ENCODE measurements at regions not wholly inside any gene's neighbourhood (a gene's known extent, or its start where the extent isn't known, plus 50 kb on each side); places are given as distances from the start of the nearest gene placed in this dataset.
"Not testable (repeated sequence)": the region's sequence is repeated elsewhere in the genome, so short reads cannot be mapped to it uniquely, and the experiment has no call there.

DNA sequence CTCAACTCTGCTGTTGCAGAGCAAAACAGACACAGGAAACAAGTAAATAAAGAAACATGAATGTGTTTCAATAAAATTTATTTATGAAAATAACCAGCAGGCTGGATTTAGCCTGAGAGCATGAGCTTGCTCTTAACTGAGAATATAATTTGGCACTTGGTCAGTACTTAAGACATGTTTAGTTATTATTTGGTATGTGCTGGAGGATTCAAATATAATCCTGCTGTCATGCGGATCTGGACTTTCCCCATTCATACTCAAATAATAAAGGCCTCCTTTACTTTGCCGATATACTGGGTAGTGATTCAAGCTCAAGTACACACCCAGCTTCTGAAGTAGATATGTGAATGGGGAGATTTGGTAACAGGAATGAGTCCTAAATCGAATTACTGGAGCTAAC is 465.5 kb upstream of the HS3ST1 start:
- no peak for FAIRE-seq

DNA sequence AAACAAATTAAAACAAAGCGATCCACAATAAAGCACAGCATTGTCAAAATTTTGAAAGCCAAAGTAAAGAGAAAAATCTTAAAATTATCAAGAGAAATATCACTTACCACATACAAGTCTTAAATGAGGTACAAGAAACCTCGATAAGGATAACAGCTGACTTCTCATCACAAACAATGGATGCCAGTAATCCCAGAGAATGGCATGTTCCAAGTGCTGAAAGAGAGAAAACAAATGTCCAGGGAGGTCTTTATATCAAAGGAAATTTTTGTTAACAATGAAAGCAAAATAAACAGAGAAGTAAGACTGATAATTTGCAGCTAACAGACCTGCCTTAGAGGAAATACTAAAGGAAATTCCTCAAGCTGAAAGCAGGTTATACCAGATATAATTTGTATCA is 460.4 kb upstream of the HS3ST1 start:
- FAIRE-seq = no peak

DNA sequence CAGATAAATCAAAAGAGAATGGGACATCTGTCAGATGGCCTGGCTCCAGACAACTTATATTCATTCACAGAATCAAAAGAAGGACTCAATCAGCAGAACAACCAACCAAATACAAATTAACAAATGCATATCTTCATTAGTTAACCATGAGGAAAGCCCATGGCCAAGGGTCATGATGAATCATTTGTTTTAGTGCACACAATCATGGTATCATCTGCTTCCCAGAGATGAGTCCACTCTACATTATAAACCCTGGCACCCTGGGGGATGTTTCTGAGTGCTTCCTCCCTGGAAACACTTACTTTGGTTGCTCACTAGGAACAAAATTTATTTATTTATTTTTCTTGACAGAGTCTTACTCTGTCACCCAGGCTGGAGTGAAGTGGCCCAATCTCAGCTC is 453.3 kb upstream of the HS3ST1 start:
- no peak for FAIRE-seq

DNA sequence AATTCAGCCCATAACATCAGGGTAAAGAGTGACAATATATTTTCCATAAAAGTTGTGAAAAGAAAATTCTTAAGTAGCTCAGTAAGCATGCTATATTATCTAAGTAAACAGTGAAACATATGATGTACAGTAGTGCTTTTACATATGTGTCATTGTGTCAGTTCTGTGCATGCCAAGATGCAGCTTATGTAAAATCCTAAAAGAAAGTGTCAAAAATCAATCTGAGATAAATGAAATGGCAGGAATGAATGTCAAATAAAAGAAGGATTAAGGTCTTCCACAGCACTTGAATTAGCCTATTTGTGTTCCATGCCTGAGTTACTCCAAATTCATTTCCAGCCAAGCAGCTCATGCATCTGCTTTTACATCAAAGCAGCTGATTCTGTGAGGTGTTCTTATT is 452.7 kb upstream of the HS3ST1 start:
- no peak for FAIRE-seq

DNA sequence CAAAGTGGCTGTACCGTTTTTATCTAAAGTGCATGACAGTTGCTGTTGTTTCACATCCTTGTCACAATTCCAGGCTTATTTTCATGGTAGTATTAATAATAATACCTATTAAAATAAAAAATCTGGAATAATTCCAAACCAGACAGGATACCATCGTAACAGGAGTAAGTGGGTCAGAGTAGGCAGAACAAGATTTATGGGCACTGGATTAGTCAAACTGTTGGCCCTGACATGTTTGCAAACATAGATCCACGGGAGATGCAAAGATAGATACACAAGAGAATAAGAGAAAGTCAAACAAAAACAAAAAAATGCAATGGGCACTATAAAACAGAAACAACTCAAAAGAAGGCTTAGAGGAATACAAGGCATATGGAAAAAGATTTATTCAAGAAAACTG is 449.5 kb upstream of the HS3ST1 start:
- no peak for FAIRE-seq

DNA sequence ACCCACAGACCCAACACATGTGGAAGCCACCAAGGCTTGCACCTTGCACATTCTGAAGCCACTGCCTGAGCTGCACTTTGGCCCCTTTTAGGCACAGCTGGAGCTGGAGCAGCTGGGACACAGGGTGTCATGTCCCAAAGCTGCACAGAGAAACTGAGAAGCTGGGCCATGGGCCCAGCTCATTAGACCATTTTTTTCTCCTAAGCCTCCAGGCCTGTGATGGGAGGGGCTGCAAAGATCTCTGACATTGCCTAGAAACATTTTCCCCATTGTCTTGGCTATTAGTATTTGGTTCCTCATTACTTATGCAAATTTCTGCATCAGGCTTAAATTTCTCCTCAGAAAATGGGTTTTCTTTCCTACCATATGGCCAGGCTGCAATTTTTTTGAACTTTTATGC is 447.4 kb upstream of the HS3ST1 start:
- no peak for FAIRE-seq

DNA sequence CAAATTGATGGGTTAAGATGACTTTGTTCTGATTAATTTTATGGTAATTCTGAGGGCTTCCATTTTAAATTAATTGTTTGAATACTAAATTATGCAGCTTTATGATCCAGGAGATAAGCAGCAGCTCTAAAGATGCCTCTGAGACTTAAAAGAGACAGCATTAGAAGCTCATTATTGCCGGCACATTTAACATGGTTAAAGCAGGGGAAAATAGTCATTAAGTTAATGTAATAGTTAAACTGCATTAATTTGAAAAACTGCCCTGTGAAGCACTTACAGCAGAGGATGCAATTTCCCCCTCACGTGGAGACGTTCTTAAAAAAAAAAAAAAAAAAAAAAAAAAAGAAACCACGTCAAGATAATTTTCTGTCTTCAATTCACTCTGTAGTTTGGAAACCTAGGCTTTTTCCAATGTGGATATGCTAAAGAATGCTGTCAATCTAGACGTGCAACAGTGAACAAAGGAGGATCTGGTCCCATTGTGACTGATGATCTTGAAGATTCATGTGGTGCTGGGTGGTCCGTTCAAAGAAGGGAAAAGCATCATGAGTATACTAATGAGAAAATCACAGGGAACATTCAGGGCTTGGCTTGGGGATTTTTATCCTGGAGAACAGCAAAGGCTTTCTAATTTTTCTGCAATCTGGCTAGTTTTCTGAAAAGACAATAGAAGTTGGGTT is 440.6 kb upstream of the HS3ST1 start:
- FAIRE-seq = no peak

DNA sequence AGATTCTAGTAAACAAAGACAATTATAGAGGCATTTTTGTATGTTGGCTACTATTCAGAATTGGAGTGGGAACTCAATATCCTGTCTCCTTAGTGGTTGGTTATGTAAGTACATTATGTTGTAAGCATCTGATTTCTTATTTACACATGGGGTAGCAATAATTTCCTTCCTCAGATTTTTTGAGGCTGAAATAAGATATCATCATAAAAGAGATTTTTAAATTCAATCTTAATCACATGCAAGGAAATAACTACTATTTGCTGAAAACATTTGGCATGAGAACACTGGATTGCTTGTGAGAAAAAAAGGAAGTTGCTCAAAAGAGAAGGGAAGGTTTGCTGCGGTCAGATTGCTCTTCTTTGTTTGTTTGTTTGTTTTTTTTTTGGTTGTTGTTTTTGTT is 437.7 kb upstream of the HS3ST1 start:
- no peak for FAIRE-seq

DNA sequence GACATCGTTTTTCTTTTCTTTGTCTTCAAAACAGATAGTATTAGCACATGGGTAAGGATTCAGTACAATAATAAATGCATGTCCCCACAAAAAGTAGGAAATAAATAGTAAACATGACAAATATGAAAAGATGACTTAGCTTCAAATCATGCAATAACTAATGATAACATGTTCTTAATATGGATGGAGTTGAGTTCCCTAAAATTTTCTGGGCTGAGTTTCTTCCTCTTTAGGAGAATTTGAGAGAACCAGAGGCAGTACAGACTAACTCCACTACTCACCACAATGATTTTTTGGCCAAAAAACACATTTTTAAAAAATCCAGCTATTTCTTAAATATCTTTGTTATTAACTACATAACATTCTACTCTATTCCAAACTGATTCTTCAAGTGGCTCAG is 432.3 kb upstream of the HS3ST1 start:
- no peak for FAIRE-seq

DNA sequence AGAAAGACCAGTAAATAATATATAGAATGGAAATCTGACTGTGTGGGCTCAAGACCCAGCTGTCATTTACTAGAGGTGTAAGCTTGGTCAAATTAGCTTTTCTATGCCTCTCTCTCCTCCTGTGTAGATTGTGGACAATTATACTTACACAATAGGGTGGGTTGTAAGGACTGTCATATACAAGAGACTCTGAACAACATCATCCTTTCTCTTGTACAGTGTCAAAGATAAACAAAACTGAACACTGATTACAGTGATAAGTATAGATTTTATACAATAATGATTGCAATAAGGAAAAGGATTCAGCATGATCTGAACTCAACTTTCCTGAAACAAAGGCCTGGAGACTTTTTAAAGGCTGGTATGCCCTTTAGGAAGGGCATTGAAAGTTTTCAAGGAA is 429.2 kb upstream of the HS3ST1 start:
- no peak for FAIRE-seq

DNA sequence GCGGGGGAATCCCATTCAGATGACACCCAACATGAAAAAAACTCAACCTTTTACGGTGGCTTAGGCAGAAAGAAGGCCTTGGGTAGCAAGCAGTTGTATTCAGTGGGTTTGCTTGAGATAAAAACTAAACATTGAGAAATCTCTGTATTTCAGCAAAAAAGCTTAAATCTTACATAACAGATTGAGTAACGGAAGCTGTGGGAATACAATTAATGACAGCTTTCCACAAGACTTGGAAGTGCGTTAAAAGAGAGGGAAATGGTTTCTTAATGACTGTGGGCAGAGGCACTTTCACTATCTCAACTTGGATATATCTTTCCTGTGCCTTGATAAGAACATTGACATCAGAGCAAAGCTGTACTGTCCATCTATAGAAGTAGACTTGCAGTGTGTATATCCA is 418.5 kb upstream of the HS3ST1 start:
- no peak for FAIRE-seq

DNA sequence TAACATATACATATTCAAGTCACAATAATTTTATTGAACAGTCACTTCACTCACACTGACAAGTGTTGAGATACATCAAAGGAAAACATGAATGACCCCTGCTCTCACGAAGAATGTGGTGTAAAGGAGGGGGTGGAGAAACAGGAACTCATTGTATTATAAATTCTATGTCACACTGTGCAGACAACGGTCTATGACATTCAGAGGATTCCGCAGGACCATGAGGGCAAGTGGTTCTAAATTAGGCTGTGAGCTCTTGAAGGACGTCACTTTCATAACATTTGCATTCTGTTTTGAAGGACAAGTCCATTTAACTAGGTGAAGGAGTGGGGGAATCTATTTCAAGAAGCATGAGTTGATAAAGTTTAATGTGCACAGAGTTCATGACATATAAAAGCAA is 415.2 kb upstream of the HS3ST1 start:
- no peak for FAIRE-seq

DNA sequence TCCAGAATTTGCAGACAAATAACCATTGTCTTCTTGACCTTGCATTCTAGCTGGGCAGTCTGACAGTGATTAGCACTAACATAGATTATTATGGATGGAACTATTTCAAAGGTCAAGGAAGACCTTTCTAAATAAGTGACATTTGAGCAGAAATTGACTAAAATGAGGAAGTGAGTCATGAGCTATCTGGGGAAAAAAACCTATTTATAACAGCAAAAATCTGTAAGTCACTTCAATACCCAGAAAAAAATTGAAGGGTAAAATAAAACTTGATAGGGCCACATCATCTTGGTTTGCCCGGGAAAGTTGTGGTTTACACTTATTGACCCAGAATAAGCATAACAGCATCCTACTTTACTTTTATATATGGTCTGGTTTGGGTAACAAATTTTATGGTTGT is 414.6 kb upstream of the HS3ST1 start:
- no peak for FAIRE-seq

DNA sequence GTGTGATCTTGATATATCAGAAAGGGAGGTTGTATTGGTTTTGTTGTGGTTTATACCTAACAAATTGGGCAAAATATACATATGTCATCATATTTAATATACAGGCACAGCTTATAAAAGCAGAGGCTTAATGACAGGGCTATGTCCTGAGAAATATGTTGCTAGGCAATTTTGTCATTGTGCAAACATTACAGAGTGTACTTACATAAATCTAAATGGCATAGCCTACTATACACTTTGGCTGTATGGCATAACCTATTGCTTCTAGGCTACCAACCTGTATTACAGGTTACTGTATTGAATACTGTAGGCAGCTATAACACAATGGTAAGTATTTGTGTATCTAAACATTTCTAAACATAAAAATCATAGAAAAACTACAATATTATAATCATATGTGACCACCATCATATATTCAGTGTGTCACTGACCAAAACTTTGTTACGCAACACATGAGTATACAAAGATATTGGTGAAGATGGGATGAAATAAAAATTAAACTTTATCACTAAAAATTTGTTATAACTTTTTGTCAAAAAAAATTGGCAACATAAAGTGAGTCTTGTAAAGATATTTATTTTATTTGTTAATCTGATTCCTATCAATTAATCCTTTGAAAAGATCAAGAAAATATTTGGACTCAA is 414.0 kb upstream of the HS3ST1 start:
- no peak for FAIRE-seq

DNA sequence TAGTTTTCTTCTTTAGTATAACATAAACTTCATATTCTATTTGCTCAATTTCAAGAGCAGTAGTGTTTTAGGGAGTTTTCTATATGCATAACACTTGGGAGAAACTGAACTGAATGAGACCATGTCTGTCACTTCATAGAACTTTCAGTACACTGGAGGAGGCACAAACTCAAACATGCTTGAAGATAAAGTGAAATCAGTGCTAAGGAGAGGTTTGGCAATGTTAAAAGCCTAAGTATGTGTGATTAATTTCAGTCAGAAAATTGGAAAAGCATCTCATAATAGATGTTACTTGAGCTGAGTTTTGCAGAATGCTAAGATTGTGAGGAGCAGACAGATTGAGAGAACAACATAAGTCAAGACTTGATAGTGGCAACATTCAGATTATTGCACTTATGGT is 411.2 kb upstream of the HS3ST1 start:
- FAIRE-seq = no peak

DNA sequence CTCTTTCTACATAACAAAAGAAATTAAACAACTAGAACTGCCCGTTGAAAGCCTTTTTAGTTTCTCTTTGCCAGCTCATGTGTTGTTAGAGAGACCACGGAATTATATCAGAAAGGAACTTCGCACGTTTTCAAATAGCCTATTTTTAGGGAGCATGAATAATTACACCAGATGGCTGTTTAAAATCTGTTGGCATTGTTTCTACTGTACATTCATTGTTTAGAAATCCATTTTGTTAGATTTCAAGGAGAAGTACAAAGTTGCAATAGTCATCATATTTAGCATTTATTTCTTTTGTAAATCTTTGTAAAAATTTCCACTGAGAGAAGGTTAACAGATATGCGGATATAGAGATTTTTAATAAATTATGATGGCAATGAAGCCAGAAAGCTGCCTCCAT is 403.0 kb upstream of the HS3ST1 start:
- no peak for FAIRE-seq

DNA sequence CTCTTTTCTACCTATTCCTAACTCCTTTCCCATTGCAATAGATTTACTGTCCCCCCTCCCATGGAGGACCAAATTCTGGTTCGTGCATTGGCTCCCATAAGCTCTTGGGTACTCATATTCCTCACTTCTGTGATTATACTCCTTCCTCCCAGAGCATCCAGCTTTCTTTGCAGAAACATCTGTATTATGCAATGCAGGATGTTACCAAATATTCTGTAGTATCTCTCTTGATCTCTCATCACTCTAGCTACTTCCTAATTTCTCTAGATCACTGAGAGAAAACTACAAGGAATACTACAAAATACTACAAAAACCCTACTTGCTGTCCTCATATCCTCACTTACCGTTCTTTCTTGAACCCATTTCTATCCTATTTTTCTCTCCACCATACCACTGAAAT is 395.9 kb upstream of the HS3ST1 start:
- FAIRE-seq = no peak

DNA sequence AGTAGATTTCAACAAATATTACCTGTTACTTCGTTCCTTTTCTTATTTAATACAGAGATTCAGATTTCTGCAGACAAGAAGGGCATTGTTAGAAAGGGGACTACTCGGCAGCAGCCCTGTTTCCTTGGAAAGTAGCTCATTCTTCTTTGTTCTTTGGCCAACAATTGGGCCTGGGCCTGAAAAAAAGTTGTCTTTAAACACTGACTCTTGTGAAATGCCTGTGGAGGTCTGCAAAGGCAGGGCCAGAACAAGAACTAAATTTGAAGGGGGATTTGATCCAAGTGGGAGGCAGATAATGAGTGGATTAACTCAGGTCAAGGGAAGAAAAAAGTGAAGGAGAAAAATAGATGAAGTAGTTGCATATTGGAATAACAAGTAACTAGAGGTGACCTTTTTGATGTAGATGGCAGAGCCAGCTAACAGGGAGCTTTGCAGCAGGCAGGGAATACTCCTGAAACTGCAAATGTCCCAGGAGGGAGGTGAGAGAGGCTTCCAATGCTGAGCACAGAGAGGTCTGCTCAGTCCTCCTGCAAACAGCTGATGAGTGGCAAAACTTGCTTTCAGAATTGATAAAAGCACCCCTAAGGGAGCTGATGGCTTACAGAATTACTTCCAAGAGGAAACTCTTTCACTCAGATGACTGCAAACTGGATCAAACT is 393.2 kb upstream of the HS3ST1 start:
- no peak for FAIRE-seq

DNA sequence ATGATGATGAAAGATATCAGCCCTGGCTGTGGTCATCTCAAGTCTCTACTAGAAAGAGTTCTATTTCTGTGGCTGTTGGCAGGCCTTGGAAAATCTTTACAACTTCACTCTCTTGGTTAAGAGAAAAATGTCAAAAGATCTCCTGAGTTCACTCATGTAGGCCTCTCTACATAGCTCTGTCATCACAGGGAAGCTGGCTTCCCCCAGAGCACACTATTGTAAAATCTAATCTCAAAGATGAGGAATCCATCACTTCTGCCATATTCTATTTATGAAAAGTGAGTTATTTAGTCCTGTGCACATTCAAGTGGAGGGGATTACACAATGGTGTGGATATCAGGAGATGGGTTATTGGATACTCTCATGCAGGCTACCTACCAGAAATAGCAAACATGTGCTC is 388.4 kb upstream of the HS3ST1 start:
- FAIRE-seq = no peak

DNA sequence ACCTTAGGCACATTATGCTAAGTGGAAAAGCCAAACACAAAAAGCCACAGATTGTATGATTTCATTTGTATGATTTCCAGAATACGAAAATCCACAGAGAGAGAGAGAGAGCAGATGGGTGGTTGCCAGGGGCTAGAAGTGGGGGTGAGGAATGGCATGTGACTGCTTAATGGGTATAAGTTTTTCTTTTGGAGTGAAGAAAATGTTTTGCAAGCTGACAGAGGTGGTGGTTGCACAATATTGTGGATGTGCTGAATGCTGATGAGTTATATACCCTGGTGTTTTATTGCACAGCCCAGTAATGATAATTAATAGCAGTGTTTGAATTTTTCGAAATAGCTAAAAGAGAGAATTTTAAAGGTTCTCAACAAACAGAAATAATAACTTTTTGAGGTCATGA is 386.1 kb upstream of the HS3ST1 start:
- no peak for FAIRE-seq

DNA sequence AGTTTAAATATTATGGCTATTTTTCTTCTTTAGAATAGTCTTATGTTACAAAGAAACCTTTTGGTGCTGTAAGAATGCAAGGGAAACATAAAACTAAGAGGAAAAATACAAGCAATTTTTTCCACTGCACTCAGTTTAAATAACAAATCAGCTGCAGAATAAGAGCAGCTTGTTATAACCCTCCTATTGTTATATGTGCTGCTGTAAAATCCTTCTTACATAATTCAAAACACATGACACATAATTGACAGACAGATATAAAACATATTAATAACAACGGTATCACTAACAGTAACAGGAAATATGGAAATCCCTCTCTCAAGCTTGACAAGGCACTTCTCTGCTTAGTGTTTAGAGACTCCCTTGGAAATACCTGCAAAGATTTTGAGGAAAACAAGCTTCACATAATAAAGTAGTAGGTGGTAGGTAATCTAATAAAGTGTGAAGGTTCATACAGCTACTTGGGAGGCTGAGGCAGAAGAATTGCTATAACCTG is 385.3 kb upstream of the HS3ST1 start:
- no peak for FAIRE-seq

DNA sequence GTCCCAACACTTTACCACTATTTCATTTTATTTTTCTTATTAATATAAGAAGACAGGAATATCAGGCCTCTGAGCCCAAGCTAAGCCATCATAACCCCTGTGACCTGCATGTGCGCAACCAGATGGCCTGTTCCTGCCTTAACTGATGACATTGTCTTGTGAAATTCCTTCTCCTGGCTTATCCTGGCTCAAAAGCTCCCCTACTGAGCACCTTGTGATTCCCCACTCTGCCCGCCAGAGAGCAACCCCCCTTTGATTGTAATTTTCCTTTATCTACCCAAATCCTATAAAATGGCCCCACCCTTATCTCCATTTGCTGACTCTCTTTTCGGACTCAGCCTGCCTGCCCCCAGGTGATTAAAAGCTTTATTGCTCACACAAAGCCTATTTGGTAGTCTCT is 382.8 kb upstream of the HS3ST1 start:
- not testable (repeated sequence) for FAIRE-seq

DNA sequence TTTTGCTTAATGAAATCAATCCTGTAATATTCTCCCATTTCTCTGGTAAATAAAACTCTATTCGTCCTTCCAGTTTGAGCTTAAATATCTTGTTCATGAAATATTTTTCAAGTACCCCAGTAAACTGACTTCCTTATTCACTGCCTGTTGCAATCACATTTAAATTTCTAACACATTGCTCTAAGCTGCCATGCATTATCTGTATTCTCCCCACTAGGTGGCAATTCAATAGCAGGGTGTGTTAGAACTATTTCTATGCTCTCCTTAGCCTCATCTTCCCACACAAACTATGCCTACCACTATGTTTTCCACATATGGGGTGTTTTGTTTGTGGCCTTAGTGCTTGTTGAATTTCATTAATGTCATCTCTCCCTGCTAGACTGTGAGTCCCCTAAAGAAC is 377.1 kb upstream of the HS3ST1 start:
- no peak for FAIRE-seq

All from G401.6 (cell line).